NAMALWA (cell line): ENCODE measurements at regions not wholly inside any gene's neighbourhood (a gene's known extent, or its start where the extent isn't known, plus 50 kb on each side); places are given as distances from the start of the nearest gene placed in this dataset.

Experiments used
- DNase-seq: peaks from one replicate; pipeline ENCODE4 v3.0.0-alpha.2; 2015; ENCODE audit warnings: low spot score

- DNase-seq = no peak
Measured at GRCh38 chr1:47574451-47575165, 136.8 kb downstream of the FOXD2 start.

- no peak for DNase-seq
Measured at GRCh38 chr1:47575855-47576757, 138.3 kb downstream of the FOXD2 start.

GRCh38 chr1:47576758-47577115 is 138.9 kb downstream of the FOXD2 start:
- DNase-seq = no peak

- DNase-seq = no peak
Measured at GRCh38 chr1:47577303-47578025, 139.6 kb downstream of the FOXD2 start.

GRCh38 chr1:47578026-47578720 is 140.3 kb downstream of the FOXD2 start:
- DNase-seq = no peak

- DNase-seq = no peak
Measured at GRCh38 chr1:47578721-47579419, 141.0 kb downstream of the FOXD2 start.

- DNase-seq = no peak
Measured at GRCh38 chr1:47579809-47580208, 142.0 kb downstream of the FOXD2 start.

GRCh38 chr1:47580451-47580995 is 142.7 kb downstream of the FOXD2 start:
- no peak for DNase-seq

GRCh38 chr1:47582891-47583608 is 145.2 kb downstream of the FOXD2 start:
- DNase-seq = no peak

- no peak for DNase-seq
Measured at GRCh38 chr1:47584249-47584648, 146.4 kb downstream of the FOXD2 start.

GRCh38 chr1:47585141-47585902 is 147.5 kb downstream of the FOXD2 start:
- no peak for DNase-seq

- DNase-seq = no peak
Measured at GRCh38 chr1:47587891-47588582, 150.2 kb downstream of the FOXD2 start.

GRCh38 chr1:47590523-47591225 is 152.8 kb downstream of the FOXD2 start:
- no peak for DNase-seq

- DNase-seq = no peak
Measured at GRCh38 chr1:47591801-47592200, 154.0 kb downstream of the FOXD2 start.

GRCh38 chr1:47592296-47593012 is 154.6 kb downstream of the FOXD2 start:
- no peak for DNase-seq

GRCh38 chr1:47593013-47593568 is 155.2 kb downstream of the FOXD2 start:
- no peak for DNase-seq

GRCh38 chr1:47593598-47594285 is 155.9 kb downstream of the FOXD2 start:
- DNase-seq = no peak
